ENCODE measurements at regions not wholly inside any gene's neighbourhood (a gene's known extent, or its start where the extent isn't known, plus 50 kb on each side); places are given as distances from the start of the nearest gene placed in this dataset.

- no peak overlapping the region for H2BK120ac ChIP-seq (ENCODE audit: low read depth, low read length, poor library complexity, severe bottlenecking)
- no peaks in the 10 kb centered on the region for H3K79me2 ChIP-seq (ENCODE audit: insufficient read depth, low read length)
- Mint-ChIP-seq H3K36me3 (ENCODE audit: insufficient read depth in 1 of 3, low read depth in 3 of 3) (no peaks in the 10 kb centered on the region), H3K27ac (no peak overlapping the region), H3K4me3 (no peak overlapping the region), H3K27me3 (ENCODE audit: low read depth) (peaks cover 4% of the 10 kb centered on the region; the same call in 1 of the 2 replicates), H3K4me1 (peaks cover 14 to 20% of the 10 kb centered on the region in 2 experiments), H3K9me3 (peaks cover 0 to 3% of the 10 kb centered on the region in 2 experiments; a peak in 1 of 5 replicates)
- H3T11ph ChIP-seq (ENCODE audit: low read length): no peak overlapping the region
- no peak overlapping the region; the same call in 1 of the 2 replicates for H3K14ac ChIP-seq (ENCODE audit: insufficient read depth, low read length)
- H3K4me2 ChIP-seq (ENCODE audit: insufficient read depth, insufficient read length, low read length): no peak overlapping the region
- no peak for TF ChIP-seq CTCF (conservative IDR thresholded peaks at IDR 0.05)
- no peaks in the 10 kb centered on the region for H3K23me2 ChIP-seq (ENCODE audit: insufficient read length, low read depth, low read length, poor library complexity, severe bottlenecking)
- H3K27me3 ChIP-seq (ENCODE audit: insufficient read depth, low read length): no peaks in the 10 kb centered on the region
- H4K8ac ChIP-seq (replicated peaks; ENCODE audit: insufficient read length, low read depth, low read length): no peak overlapping the region
- H2BK5ac ChIP-seq (ENCODE audit: insufficient read length, low read length): no peak overlapping the region
- no peak overlapping the region for H2AFZ ChIP-seq (ENCODE audit: low read length)
- H2BK20ac ChIP-seq (ENCODE audit: low read depth, low read length, poor library complexity, severe bottlenecking): no peak overlapping the region
- H3K4ac ChIP-seq (ENCODE audit: low read depth, low read length): no peak overlapping the region
- H3K79me1 ChIP-seq (ENCODE audit: insufficient read depth, low read depth, low read length, poor library complexity, severe bottlenecking): no peaks in the 10 kb centered on the region
- no peak overlapping the region for H3K56ac ChIP-seq (ENCODE audit: insufficient read length, low read depth, low read length)
- no peak overlapping the region for H3K18ac ChIP-seq (ENCODE audit: insufficient read length, low read depth, low read length)
- no peak for DNase-seq
- H2BK12ac ChIP-seq (ENCODE audit: insufficient read length, low read depth, low read length): no peak overlapping the region
- H2AK5ac ChIP-seq (ENCODE audit: insufficient read length, low read length): no peak overlapping the region
- no peak overlapping the region for H2BK15ac ChIP-seq (ENCODE audit: low read depth, low read length)
- H3K23ac ChIP-seq (ENCODE audit: insufficient read length, low read depth, low read length): no peak overlapping the region
- no CpG with 5 or more reads among the region's 5 CpGs for WGBS (ENCODE audit: extremely low coverage, insufficient read length, low lambda C conversion rate)
- H3K9me3 ChIP-seq (ENCODE audit: control insufficient read depth, low read depth, low read length): no peaks in the 10 kb centered on the region
- H4K91ac ChIP-seq (ENCODE audit: insufficient read length, low read depth, low read length): no peak overlapping the region
- H3K4me1 ChIP-seq (ENCODE audit: insufficient read depth, low read length): no peaks in the 10 kb centered on the region
- H4K5ac ChIP-seq (ENCODE audit: insufficient read length, low read depth, low read length): no peak overlapping the region
- H3K27ac ChIP-seq (ENCODE audit: insufficient read length, low read depth, low read length): no peak overlapping the region
- no peak overlapping the region for H3K9ac ChIP-seq (ENCODE audit: extremely low read depth, insufficient read length, low read length)
- H4K20me1 ChIP-seq (ENCODE audit: control insufficient read depth, insufficient read depth, insufficient read length): no peaks in the 10 kb centered on the region
These were observed 59.6 kb upstream of the NCOR2 start for GRCh38 chr12:124626971-124627411.

All from H9 (cell line).